Vagina (tissue), 2 donors: ENCODE measurements at regions not wholly inside any gene's neighbourhood (a gene's known extent, or its start where the extent isn't known, plus 50 kb on each side); places are given as distances from the start of the nearest gene placed in this dataset.

Experiments
- DNase-seq, 2 donors: peaks; one replicate each; pipeline ENCODE4 v3.0.0-alpha.2; 2017; ENCODE audit errors: extremely low spot score in 2 of 2
- H3K27ac ChIP-seq: fragments of 200-600 bp; sonication (generic); one replicate; pipeline ENCODE4 v1.5.1; 2019
- H3K27me3 ChIP-seq: fragments of 200-600 bp; sonication (generic); one replicate; pipeline ENCODE4 v1.5.1; 2019
- H3K36me3 ChIP-seq, 2 donors: fragments of 200-600 bp; sonication (generic); one replicate each; pipeline ENCODE4 v1.5.1; 2017 to 2019
- H3K4me1 ChIP-seq: fragments of 200-600 bp; sonication (generic); one replicate; pipeline ENCODE4 v1.5.1; 2019
- H3K4me3 ChIP-seq, 2 donors: fragments of 200-600 bp; sonication (generic); 1 replicate in 1 of 2; 2 replicates in 1 of 2; pipeline ENCODE4 v1.5.1; 2016 to 2019
- H3K9me3 ChIP-seq: fragments of 200-600 bp; sonication (generic); one replicate; pipeline ENCODE4 v1.5.1; 2019
- CTCF ChIP-seq, 3 experiments: fragments of 450-650 bp in 2 of 3; fragments of 200-600 bp in 1 of 3; sonication (generic) in 1 of 3; IDR thresholded peaks; one replicate each; pipeline ENCODE4 v1.5.1; 2017 to 2019; ENCODE audit warnings: antibody characterized with exemption in 3 of 3, mild to moderate bottlenecking in 2 of 3, moderate library complexity in 2 of 3
- POLR2A ChIP-seq, 2 donors: fragments of 450-650 bp; IDR thresholded peaks; one replicate each; pipeline ENCODE4 v1.6.1; 2017; ENCODE audit warnings: antibody characterized with exemption in 2 of 2, mild to moderate bottlenecking in 2 of 2, moderate library complexity in 2 of 2
- POLR2AphosphoS5 ChIP-seq, 2 donors: sonication (generic); formaldehyde crosslinking; IDR thresholded peaks; one replicate each; pipeline ENCODE4 v1.9.0; 2017; ENCODE audit warnings: antibody characterized with exemption in 2 of 2, mild to moderate bottlenecking in 2 of 2, low read depth in 1 of 2; ENCODE audit not compliant: insufficient read depth in 1 of 2
- intact Hi-C: fragments of 100-400 bp; cut with DNase I; formaldehyde crosslinking; loops from one replicate; pipeline ENCODE4 v1.15.1; 2023

- intact Hi-C loops = no loop called here
- H3K36me3 ChIP-seq = no peaks in the 10 kb centered on the region
- no peaks in the 10 kb centered on the region for H3K4me1 ChIP-seq
- H3K9me3 ChIP-seq = no peaks in the 10 kb centered on the region
- TF ChIP-seq POLR2A (IDR thresholded peaks at IDR 0.05) (no peak), POLR2AphosphoS5 (IDR thresholded peaks at IDR 0.05; ENCODE audit: insufficient read depth in 1 of 2, low read depth in 1 of 2) (no peak), CTCF (IDR thresholded peaks at IDR 0.05) (no peak)
- H3K27me3 ChIP-seq = no peaks in the 10 kb centered on the region
- no peak overlapping the region for H3K4me3 ChIP-seq
- no peak for DNase-seq
- H3K27ac ChIP-seq = no peak overlapping the region
Measured at GRCh38 chr2:8624855-8625398, 56.9 kb upstream of the ID2 start.

GRCh38 chr2:8625399-8626300 lies 56.2 kb upstream of the ID2 start:
- no peak overlapping the region for H3K4me3 ChIP-seq
- TF ChIP-seq CTCF (IDR thresholded peaks at IDR 0.05) = no peak
- no peak for TF ChIP-seq POLR2A (IDR thresholded peaks at IDR 0.05)
- no peak for TF ChIP-seq POLR2AphosphoS5 (IDR thresholded peaks at IDR 0.05; ENCODE audit: insufficient read depth in 1 of 2, low read depth in 1 of 2)
- no peaks in the 10 kb centered on the region for H3K4me1 ChIP-seq
- intact Hi-C loops = no loop called here
- H3K27ac ChIP-seq = no peak overlapping the region
- H3K27me3 ChIP-seq = no peaks in the 10 kb centered on the region
- no peak for DNase-seq
- no peaks in the 10 kb centered on the region for H3K9me3 ChIP-seq
- no peaks in the 10 kb centered on the region for H3K36me3 ChIP-seq

- H3K36me3 ChIP-seq = no peaks in the 10 kb centered on the region
- H3K27ac ChIP-seq = no peak overlapping the region
- no peak for DNase-seq
- H3K4me3 ChIP-seq = no peak overlapping the region
- H3K9me3 ChIP-seq = no peaks in the 10 kb centered on the region
- H3K27me3 ChIP-seq = no peaks in the 10 kb centered on the region
- intact Hi-C loops = no loop called here
- no peaks in the 10 kb centered on the region for H3K4me1 ChIP-seq
- TF ChIP-seq POLR2A (IDR thresholded peaks at IDR 0.05) = no peak
- TF ChIP-seq POLR2AphosphoS5 (IDR thresholded peaks at IDR 0.05; ENCODE audit: insufficient read depth in 1 of 2, low read depth in 1 of 2) = no peak
- TF ChIP-seq CTCF (IDR thresholded peaks at IDR 0.05) = no peak
Measured at GRCh38 chr2:8626572-8626971, 55.3 kb upstream of the ID2 start.

GRCh38 chr2:8627019-8627691 lies 54.7 kb upstream of the ID2 start:
- no peaks in the 10 kb centered on the region for H3K9me3 ChIP-seq
- H3K27ac ChIP-seq = peak overlapping the region; percentile 56
- no peak for TF ChIP-seq CTCF (IDR thresholded peaks at IDR 0.05)
- TF ChIP-seq POLR2A (IDR thresholded peaks at IDR 0.05) = no peak
- no peak for DNase-seq
- no peaks in the 10 kb centered on the region for H3K4me1 ChIP-seq
- intact Hi-C loops = no loop called here
- no peaks in the 10 kb centered on the region for H3K36me3 ChIP-seq
- H3K27me3 ChIP-seq = no peaks in the 10 kb centered on the region
- H3K4me3 ChIP-seq = no peak overlapping the region

- no peaks in the 10 kb centered on the region for H3K9me3 ChIP-seq
- peak overlapping the region; percentile 56 for H3K27ac ChIP-seq
- TF ChIP-seq POLR2A (IDR thresholded peaks at IDR 0.05) (no peak), CTCF (IDR thresholded peaks at IDR 0.05) (no peak), POLR2AphosphoS5 (IDR thresholded peaks at IDR 0.05; ENCODE audit: insufficient read depth in 1 of 2, low read depth in 1 of 2) (no peak)
- H3K4me1 ChIP-seq = no peaks in the 10 kb centered on the region
- no peak for DNase-seq
- H3K27me3 ChIP-seq = no peaks in the 10 kb centered on the region
- H3K4me3 ChIP-seq = no peak overlapping the region
- intact Hi-C loops = no loop called here
- H3K36me3 ChIP-seq = no peaks in the 10 kb centered on the region
Measured at GRCh38 chr2:8627692-8628085, 54.2 kb upstream of the ID2 start.
